ENCODE measurements at regions not wholly inside any gene's neighbourhood (a gene's known extent, or its start where the extent isn't known, plus 50 kb on each side); places are given as distances from the start of the nearest gene placed in this dataset.

DNA sequence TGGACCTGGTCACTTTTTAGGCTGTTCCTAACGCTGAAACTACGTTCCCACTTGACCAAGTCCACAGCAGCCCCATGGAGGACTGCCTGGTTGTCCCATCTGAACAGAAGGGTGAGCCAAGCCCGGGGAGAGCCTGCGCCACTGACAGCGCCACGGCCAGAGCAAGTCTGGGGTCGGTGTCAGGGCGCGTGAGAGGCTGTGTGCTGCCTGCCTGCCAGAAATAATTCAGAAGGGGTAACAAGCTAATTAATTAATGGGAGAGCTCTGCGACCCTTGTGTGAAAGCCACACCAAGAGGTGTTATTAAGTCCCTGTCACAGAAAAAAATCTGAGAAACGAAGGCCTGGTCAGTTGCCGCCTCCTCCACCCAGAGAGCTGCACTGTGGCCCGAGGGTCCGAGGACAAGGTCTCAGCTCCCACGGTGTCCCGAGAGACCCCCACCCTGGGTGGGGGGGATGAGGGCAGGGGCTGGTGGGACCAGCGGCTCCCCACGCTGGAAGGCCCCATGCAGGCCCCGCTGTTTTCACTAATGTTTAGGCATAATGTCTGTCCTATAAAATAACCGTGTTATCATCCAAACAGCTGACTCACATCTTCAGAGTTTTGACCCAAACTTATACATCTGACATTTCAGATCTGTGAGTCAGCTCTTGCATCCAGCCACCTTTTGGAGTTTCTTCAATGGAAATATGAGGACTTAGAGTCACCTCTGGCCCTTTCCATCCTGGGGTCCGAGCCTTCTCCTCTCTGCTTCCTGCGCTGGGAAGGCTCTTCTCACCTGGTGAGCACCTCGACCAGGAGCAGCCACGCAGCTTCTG, 58.5 kb downstream of the DLL1 start:
- Mint-ChIP-seq H3K27me3 (no peaks in the 10 kb centered on the region), H3K9me3 (no peaks in the 10 kb centered on the region), H3K27ac (no peak overlapping the region), H3K4me3 (no peak overlapping the region), H3K4me1 (ENCODE audit: low read depth) (no peaks in the 10 kb centered on the region), H3K36me3 (ENCODE audit: low read depth) (no peaks in the 10 kb centered on the region)

DNA sequence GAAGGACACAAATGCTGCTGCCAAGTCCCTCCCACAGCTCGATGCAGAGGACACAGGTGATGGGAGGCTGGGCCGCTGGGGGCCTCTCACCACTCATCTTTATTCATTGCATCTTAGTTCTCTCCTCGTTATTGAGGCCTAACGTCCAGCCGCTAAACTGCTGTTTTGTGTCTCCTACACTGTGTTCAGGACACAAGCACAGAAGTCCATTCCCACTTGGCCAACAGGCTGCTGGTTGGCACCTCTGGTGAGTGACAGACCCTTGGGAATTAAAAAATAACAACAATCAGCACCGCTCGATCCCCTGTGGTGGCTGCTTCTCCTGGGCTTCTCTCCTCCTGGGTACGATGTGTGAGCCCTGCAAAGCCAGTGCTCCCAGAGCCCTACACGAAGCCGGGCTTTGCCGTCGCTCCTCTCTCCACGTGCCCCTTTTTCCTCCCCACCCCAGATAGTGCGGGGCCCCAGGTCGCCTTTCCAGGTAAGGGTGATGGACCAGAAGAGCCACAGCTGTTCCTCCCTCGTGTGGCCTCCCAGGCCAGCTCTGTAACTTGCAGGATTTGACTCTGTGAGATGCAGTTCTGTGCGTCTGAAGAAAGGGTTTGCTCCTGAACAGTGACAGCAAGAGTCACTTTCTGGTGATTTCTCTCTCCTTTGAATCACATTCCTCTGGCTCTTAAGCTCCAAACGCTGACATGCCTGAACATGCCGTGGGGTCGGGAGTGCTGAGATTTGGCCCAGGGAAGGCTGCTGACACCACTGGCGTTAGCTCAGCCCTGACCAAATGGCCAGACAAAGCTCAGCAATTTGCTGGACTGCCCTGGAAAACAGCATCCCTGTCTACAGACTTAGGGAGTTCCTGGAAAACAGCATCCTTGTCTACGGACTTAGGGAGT, 59.3 kb downstream of the DLL1 start:
- Mint-ChIP-seq H3K4me3 (no peak overlapping the region), H3K27ac (no peak overlapping the region), H3K9me3 (no peaks in the 10 kb centered on the region), H3K36me3 (ENCODE audit: low read depth) (no peaks in the 10 kb centered on the region), H3K27me3 (no peaks in the 10 kb centered on the region), H3K4me1 (ENCODE audit: low read depth) (no peaks in the 10 kb centered on the region)

DNA sequence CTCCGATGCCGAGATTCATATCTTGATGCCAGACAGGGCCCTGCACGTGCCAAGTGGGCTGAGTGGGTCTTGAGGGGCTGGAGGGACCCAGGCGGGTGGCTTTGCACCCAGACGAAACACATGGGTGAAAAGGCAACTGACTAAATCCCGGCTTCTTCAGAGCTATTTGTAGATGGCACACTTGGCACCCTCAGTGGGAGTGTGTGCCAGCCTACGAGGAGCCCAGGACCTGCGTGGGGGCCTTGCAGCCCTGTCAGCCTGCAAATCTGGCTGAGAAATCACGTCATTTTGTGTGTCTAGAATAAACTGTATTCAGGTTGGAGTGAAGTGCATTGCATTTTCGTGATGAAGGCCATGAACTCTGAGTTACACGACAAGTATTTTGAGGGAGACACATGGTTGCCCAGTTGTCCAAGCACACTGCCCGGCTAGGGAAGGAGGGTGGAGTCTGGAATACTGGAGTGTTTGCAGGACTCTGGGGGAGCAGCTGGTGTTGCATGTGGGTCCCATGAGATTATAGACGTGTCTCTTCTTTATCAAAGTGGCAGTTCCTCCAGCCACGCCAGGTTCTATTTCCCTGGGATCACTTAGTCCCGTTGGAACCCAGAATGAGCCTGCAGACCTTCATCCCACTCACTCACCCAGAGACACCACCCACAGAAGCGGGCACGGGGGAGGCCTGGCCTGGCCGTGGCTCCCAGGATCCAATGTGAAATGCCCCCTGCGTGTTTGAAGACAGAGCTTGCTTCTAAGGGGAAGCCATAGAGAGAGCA, 60.2 kb downstream of the DLL1 start:
- H3K27me3 Mint-ChIP-seq, result no peaks in the 10 kb centered on the region
- no peak overlapping the region for H3K4me3 Mint-ChIP-seq
- no peak overlapping the region for H3K27ac Mint-ChIP-seq
- H3K4me1 Mint-ChIP-seq (ENCODE audit: low read depth), result no peaks in the 10 kb centered on the region
- no peaks in the 10 kb centered on the region for H3K9me3 Mint-ChIP-seq
- no peaks in the 10 kb centered on the region for H3K36me3 Mint-ChIP-seq (ENCODE audit: low read depth)

DNA sequence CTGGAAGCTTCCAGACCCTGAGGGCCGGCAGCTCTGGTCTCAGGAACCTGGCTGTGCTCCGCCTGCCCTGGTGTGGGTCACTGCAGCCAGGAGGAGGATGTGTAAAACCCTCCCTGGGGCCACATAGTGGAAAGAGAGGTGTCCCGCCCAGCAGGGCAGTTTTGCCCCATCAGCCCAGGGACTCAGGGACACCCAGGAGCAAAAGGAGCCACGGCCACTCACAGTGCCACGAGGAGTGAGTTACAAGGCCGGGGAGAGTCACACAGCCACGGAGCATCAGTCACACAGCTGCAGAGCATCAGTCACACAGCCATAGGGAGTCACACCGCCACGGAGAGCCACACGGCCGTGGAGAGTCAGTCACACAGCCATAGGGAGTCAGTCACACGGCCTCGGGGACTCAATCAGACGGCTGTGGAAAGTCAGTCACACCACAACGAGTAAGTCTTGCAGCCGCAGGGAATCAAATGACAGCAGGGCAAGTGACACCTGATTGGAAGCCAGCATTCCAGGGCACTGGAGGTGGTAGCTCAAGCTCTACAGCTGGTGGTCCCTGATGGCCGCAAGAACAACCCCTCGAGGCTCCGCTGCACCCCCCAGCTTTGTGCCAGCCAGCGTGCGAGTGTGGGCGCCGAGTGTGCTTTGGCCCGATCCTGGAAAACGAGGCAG, 60.9 kb downstream of the DLL1 start:
- H3K4me3 Mint-ChIP-seq, result no peak overlapping the region
- H3K4me1 Mint-ChIP-seq (ENCODE audit: low read depth), result no peaks in the 10 kb centered on the region
- H3K36me3 Mint-ChIP-seq (ENCODE audit: low read depth), result no peaks in the 10 kb centered on the region
- H3K27ac Mint-ChIP-seq, result no peak overlapping the region
- H3K9me3 Mint-ChIP-seq, result no peaks in the 10 kb centered on the region
- H3K27me3 Mint-ChIP-seq, result no peaks in the 10 kb centered on the region

DNA sequence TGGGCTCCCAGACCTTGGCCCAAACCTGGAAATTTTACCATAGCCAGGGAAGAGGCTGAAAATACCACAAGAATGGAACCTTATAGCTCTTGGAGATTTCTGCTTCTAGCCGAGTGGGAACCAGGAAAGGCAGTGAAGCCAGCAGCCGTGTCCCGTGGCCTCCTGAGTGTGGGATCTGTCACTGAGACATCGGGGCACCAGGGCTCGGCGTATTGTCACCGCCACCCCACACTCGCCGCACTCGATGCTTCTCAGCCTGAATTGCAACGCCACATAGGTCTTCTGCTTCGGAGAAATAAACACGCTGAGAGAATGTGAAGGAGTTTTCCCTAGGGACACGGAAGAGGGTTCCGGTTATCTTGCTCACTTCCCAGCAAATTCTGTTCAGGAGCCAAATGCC, 61.5 kb downstream of the DLL1 start:
- H3K4me3 Mint-ChIP-seq, result no peak overlapping the region
- H3K27ac Mint-ChIP-seq, result no peak overlapping the region
- no peaks in the 10 kb centered on the region for H3K9me3 Mint-ChIP-seq
- H3K27me3 Mint-ChIP-seq, result no peaks in the 10 kb centered on the region
- no peaks in the 10 kb centered on the region for H3K4me1 Mint-ChIP-seq (ENCODE audit: low read depth)
- no peaks in the 10 kb centered on the region for H3K36me3 Mint-ChIP-seq (ENCODE audit: low read depth)

DNA sequence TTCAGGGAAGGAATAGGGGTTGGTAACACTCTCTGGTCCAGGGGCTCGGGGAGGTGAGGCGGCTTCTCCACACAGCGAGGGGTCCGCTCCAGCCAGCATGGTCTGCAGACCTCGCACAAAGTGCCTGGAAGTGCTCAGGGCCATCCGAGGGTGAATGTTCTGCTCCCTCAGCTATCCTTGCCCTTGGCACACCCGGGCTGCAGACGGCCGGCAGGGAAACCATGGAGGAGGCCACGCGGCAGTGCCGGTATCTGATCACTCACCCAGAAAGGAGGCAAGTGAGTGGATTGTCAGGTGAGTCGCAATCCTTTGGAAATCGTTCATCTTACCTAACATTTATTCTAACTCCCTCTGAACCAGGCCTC, 62.0 kb downstream of the DLL1 start:
- Mint-ChIP-seq H3K27me3 (no peaks in the 10 kb centered on the region), H3K4me3 (no peak overlapping the region), H3K36me3 (ENCODE audit: low read depth) (no peaks in the 10 kb centered on the region), H3K9me3 (no peaks in the 10 kb centered on the region), H3K4me1 (ENCODE audit: low read depth) (no peaks in the 10 kb centered on the region), H3K27ac (no peak overlapping the region)

DNA sequence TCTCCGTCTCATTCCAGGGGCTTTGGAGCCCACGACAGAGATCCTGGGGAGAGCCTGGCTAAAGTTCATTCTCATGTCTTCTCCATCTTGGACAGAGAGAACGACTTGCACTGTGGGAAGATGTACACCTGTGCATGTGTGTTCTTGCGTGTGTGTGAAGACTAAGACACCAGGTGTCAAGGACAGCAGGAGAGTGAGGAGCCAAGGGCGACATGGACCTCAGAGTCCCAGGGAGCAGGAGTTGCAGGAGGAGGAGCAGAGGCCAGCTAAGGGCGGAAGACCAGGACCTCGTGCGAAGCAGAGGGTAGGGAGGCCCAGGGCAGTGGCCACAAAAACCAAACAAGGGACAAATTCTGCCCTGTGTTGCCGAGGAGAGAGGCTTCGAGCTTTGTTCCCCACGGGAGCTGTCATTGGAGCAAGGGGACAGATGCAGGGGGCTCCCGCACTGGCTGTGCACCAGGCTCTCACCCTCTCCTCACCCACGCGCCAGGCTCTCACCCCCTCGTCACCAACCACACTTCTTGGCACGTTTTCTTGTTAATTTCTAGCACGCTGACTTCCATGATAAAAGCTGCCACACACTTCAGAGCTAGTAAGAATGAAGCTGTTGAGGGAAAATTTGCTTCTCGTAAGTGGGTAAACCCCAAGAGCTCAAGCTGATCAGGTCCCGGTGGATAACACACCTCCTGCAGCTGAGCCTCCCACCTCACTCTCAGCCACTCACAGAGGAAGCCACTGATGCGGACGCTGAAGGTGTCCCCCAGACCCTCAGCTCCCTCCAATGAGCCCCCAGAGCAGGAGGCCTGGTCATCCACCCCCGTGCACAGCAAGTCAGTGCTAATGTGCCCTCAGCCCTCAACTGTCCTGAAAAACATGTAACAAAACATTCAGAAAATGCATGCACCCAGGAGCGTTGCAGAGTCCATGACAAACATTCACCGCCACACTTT, 62.6 kb downstream of the DLL1 start:
- no peaks in the 10 kb centered on the region for H3K9me3 Mint-ChIP-seq
- no peak overlapping the region for H3K27ac Mint-ChIP-seq
- no peaks in the 10 kb centered on the region for H3K36me3 Mint-ChIP-seq (ENCODE audit: low read depth)
- H3K4me1 Mint-ChIP-seq (ENCODE audit: low read depth), result peaks cover 2% of the 10 kb centered on the region
- no peak overlapping the region for H3K4me3 Mint-ChIP-seq
- no peaks in the 10 kb centered on the region for H3K27me3 Mint-ChIP-seq

DNA sequence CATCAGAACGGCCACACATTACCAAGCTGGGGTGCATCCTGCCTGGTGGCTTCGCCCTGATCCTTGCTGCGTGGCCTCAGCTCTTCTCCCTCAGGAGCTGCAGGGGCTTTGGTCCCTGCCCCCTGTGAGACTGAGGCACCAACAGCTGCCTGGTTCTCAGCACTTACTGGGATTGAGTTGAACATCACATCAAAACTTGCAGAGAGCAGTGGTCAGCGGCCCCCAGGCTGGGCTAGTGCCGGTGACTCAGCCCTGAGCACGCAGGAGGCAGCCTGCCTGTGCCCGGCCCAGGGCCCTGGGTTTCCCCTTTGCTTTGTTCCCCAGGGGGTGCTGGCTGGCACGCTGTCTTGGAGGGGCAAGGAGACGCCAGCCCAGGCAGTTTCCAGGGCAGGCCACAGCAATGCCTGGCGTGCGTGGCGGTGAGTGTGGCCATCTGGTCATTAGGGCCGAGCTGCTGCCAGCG, 63.3 kb downstream of the DLL1 start:
- Mint-ChIP-seq H3K36me3 (ENCODE audit: low read depth) (no peaks in the 10 kb centered on the region), H3K9me3 (no peaks in the 10 kb centered on the region), H3K27ac (no peak overlapping the region), H3K4me1 (ENCODE audit: low read depth) (peaks cover 9% of the 10 kb centered on the region), H3K27me3 (no peaks in the 10 kb centered on the region), H3K4me3 (no peak overlapping the region)

DNA sequence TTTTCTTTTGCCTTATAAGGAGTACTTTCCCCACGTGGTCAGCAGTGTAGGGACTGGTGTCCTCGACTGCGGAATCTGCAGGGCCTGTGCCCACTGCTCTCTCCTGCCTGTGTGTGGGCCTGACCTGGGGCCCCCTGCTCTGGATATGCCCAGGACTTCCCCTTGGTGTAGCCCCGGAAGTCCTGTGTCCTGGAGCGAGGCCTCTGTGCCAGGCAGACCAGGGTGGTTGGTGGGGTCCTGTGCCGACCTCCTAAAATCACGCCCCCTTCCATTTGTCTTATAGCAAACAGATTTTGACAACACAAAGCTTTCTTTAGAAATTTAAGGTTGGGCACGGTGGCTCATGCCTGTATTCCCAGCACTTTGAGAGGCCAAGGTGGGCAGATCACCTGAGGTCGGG, 64.2 kb downstream of the DLL1 start:
- Mint-ChIP-seq H3K4me1 (ENCODE audit: low read depth) (peaks cover 15% of the 10 kb centered on the region), H3K27me3 (no peaks in the 10 kb centered on the region), H3K4me3 (no peak overlapping the region), H3K36me3 (ENCODE audit: low read depth) (no peaks in the 10 kb centered on the region), H3K27ac (no peak overlapping the region), H3K9me3 (no peaks in the 10 kb centered on the region)

DNA sequence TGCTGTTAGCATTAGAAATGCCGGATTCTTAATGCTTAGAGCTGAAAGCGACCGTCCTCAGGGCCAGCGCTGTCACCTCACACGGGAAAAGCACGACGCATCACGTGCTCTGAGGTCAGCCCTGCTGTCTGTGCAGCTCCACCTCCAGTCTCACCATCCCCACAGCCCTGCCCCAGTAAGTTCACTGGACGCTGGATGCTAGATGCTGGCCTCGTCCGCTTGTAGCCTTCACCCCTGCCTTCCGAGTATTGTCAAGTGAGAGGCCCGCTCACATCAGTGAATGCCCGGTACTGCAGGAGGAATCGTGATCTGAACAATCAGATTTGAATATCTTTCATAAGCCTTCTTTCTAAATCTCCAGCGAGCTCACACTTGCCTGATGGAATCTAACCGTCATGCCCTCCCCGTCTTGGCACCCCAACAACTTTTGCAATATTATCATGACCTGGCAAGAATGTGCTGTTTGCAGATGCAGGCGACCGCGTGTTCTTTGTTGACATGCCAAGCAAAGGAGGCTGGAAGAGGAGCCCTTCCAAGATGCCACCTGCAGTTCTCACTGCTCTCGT, 64.9 kb downstream of the DLL1 start:
- Mint-ChIP-seq H3K4me3 (no peak overlapping the region), H3K9me3 (no peaks in the 10 kb centered on the region), H3K27me3 (no peaks in the 10 kb centered on the region), H3K4me1 (ENCODE audit: low read depth) (peaks cover 15% of the 10 kb centered on the region), H3K27ac (no peak overlapping the region), H3K36me3 (ENCODE audit: low read depth) (no peaks in the 10 kb centered on the region)

DNA sequence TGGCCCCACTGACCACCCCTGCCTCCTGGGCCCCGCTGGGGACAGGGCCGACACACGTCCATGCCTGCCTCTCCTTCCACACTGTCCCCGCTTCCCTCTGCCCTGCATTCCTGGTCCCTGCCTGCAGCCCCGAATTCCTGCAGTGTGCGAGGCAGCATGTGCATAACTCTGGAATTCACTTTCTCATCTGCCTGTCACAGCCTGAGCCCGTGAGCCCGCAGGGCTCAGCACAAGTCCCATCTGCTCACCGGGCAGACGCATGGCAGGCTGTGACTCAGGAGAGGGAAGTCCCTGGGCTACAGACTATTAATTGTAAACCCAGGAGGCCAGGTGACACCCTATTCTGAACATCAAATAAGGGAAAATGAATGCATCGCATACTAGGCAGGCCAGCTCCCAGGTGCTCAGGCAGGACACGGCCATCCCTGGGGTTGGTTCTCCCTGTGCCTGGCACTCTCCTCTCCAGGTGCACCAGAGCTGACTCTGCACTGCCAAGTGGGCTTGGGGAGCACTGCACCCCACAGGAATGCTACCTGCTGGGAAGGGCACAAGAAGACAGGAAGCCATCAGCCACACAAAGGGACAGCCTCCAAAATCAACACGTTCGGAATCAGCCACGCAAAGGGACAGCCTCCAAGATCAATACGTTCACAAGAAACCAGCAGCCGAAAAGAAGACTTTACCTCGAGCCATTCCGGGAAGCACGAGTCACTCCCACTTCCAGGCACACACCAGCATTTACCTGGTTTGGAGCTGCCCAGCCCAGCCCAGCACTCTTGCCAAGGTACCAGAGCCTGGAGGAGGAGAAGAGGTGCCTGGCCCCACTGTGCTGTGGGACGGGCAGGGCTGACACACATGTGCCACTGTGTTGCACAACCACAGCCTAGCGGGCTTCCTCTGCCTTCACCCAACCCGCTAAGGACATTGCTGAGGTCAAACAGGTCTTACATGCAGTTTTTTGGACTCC, 65.9 kb downstream of the DLL1 start:
- no peaks in the 10 kb centered on the region for H3K9me3 Mint-ChIP-seq
- no peaks in the 10 kb centered on the region for H3K36me3 Mint-ChIP-seq (ENCODE audit: low read depth)
- no peak overlapping the region for H3K27ac Mint-ChIP-seq
- H3K4me1 Mint-ChIP-seq (ENCODE audit: low read depth), result peaks cover 15% of the 10 kb centered on the region
- H3K27me3 Mint-ChIP-seq, result no peaks in the 10 kb centered on the region
- no peak overlapping the region for H3K4me3 Mint-ChIP-seq

DNA sequence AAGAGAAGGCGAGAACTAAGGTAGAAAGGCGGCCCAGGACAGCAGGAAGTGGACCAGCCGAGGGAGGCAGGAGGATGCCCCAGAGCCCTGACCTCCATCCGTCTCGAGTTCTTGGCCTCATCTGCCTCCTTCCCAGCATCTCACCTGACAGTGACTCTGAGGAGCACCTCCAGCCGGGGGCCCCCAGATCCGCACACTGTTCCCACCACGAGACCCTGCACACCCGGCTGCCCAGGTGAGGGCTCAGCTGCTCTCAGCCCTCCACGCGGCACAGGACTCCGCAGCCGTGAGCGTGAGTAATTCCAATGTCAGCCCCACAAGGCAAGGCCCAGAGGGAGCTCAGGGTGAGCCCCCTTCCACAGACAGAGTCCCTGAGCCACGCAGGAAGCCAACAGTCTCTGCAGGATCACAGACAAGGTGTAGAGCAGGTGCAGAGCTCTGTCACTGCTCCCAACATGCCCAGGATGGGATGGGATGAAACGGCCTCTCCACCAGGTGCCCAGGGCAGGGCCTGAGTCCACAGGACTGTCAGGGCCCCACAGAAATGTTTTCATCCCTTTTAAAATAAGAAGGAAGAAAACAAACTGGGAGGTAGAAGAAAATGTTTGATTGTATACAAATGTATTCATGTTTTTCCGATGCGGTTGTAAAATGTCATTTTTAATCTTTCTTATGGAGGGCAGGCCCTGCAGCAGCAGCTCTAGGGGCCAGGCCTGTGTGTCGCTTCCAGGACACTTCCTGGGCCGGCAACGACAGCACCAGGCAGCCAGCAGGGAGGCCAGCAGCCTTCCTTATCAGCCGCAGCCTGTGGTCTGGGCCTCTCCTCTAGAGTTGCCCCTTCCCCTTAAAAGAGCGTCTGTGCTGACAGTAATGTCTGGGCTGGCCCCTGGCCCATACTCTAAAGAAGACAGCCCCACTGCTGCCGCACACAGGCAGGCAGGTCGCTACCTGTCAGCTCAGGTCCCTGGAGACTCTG, 66.9 kb downstream of the DLL1 start:
- peaks cover 15% of the 10 kb centered on the region for H3K4me1 Mint-ChIP-seq (ENCODE audit: low read depth)
- no peaks in the 10 kb centered on the region for H3K36me3 Mint-ChIP-seq (ENCODE audit: low read depth)
- H3K4me3 Mint-ChIP-seq, result no peak overlapping the region
- H3K9me3 Mint-ChIP-seq, result no peaks in the 10 kb centered on the region
- no peak overlapping the region for H3K27ac Mint-ChIP-seq
- H3K27me3 Mint-ChIP-seq, result no peaks in the 10 kb centered on the region
